Natural killer cell (primary cell): ENCODE measurements at regions not wholly inside any gene's neighbourhood (a gene's known extent, or its start where the extent isn't known, plus 50 kb on each side); places are given as distances from the start of the nearest gene placed in this dataset.

Source experiments
- ATAC-seq, 3 donors: fragments of 150-1000 bp in 2 of 3; fragments of 200-7000 bp in 1 of 3; cut with Tn5 transposase; 1 replicate in 1 of 3; 2 replicates in 2 of 3; pipeline ENCODE4 v1.10.0; 2021; ENCODE audit warnings: mild to moderate bottlenecking in 2 of 3, moderate library complexity in 2 of 3
- DNase-seq, 2 donors: peaks; one replicate each; pipeline versions ENCODE4 v3.0.0 to v3.0.0-alpha.2; 2013 to 2021; ENCODE audit warnings: mixed read lengths in 1 of 2
- H3K27ac ChIP-seq: one replicate; pipeline ENCODE4 v1.5.1; 2013; ENCODE audit warnings: mild to moderate bottlenecking, low read length
- H3K27me3 ChIP-seq: one replicate; pipeline ENCODE4 v1.6.1; 2013; ENCODE audit warnings: low read length; ENCODE audit not compliant: control insufficient read depth, insufficient read depth
- H3K36me3 ChIP-seq: one replicate; pipeline ENCODE4 v1.6.1; 2013; ENCODE audit warnings: low read length; ENCODE audit not compliant: control insufficient read depth, insufficient read depth
- H3K4me1 ChIP-seq: one replicate; pipeline ENCODE4 v1.6.1; 2013; ENCODE audit warnings: low read length; ENCODE audit not compliant: control insufficient read depth, insufficient read depth
- H3K4me3 ChIP-seq: one replicate; pipeline ENCODE4 v1.5.1; 2013; ENCODE audit warnings: low read length
- H3K9me3 ChIP-seq: one replicate; pipeline ENCODE4 v1.6.1; 2013; ENCODE audit warnings: low read length; ENCODE audit not compliant: control insufficient read depth, insufficient read depth
- H3K27ac Mint-ChIP-seq, 2 donors: one replicate each; pipeline ENCODE4 v1.8.0; 2022; ENCODE audit warnings: mild to moderate bottlenecking in 2 of 2, mixed read lengths in 2 of 2, moderate library complexity in 1 of 2
- H3K27me3 Mint-ChIP-seq, 2 donors: one replicate each; pipeline ENCODE4 v1.8.0; 2022; ENCODE audit warnings: low read depth in 2 of 2, mixed read lengths in 2 of 2
- H3K36me3 Mint-ChIP-seq: one replicate; pipeline ENCODE4 v1.8.0; 2022; ENCODE audit warnings: mixed read lengths
- H3K4me1 Mint-ChIP-seq, 2 donors: one replicate each; pipeline ENCODE4 v1.8.0; 2022; ENCODE audit warnings: mixed read lengths in 2 of 2
- H3K4me3 Mint-ChIP-seq: one replicate; pipeline ENCODE4 v1.8.0; 2022; ENCODE audit warnings: mild to moderate bottlenecking, moderate library complexity, mixed read lengths
- H3K9me3 Mint-ChIP-seq, 2 donors: one replicate each; pipeline ENCODE4 v1.8.0; 2022; ENCODE audit warnings: mixed read lengths in 2 of 2
- CTCF ChIP-seq: fragments of 200-600 bp; IDR thresholded peaks from one replicate; pipeline ENCODE4 v1.8.0; 2022; ENCODE audit warnings: antibody characterized with exemption
- WGBS: methylation state at CpG from one replicate; pipeline ENCODE4 v1.1.7; 2013; ENCODE audit warnings: missing lambda C conversion rate; ENCODE audit not compliant: insufficient coverage; 5-methylcytosine and 5-hydroxymethylcytosine counted together
- intact Hi-C: fragments of 100-400 bp; cut with micrococcal nuclease; formaldehyde crosslinking; loops from one replicate; pipeline ENCODE4 v1.14.2; 2022

DNA sequence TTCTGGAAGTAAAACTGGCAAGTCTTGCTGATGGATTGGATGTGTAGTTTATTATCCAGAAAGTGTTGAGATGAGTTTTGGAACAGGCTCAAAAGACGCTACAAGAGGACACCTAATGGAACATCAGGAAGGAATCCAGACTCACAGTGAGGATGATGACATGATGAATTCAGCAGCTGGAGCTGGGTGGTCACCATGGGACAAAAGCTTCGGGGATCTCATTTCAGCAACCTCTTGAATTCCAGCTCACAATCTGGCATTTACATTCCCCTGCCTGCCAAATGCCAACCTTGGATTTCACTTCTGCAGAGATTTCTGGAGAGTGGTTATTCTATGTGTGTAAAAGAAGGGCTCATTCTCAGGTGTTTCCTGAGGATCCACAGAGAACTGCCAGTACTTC, 288.0 kb upstream of the TMTC4 start:
- H3K9me3 ChIP-seq = no peaks in the 10 kb centered on the region
- intact Hi-C loops = no loop called here
- ATAC-seq = no peak
- no peaks in the 10 kb centered on the region for H3K36me3 ChIP-seq
- H3K36me3 Mint-ChIP-seq = no peaks in the 10 kb centered on the region
- H3K27me3 Mint-ChIP-seq = peaks cover 0 to 9% of the 10 kb centered on the region in 2 donors
- H3K27me3 ChIP-seq = no peaks in the 10 kb centered on the region
- H3K4me1 ChIP-seq = no peaks in the 10 kb centered on the region
- no peak overlapping the region for H3K4me3 ChIP-seq
- H3K9me3 Mint-ChIP-seq = peaks cover 4 to 5% of the 10 kb centered on the region in 2 donors
- H3K4me3 Mint-ChIP-seq = no peak overlapping the region
- no peak overlapping the region for H3K27ac Mint-ChIP-seq
- H3K27ac ChIP-seq = no peak overlapping the region
- 89% methylated on average over 2 of the region's 2 CpGs for WGBS
- no peak for DNase-seq
- TF ChIP-seq CTCF = no peak
- no peaks in the 10 kb centered on the region for H3K4me1 Mint-ChIP-seq

DNA sequence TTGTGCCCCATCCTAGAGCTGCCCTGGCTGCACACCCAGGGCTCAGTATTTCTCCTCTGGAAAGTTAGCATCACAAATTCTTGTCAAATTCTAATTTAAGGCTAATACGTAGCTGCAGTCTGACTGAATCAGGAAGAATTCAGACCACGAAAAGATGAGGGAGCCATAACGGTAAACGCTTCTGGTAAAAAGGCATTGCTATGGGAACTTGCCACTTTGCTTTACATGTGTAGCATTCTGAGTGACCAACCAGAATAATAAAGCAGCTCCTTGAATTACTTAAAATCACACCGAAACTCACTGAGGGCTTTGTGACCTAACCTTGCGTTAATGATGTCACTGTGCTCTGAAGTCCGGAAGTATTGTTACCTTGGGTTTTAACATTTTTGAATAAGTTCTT, 286.6 kb upstream of the TMTC4 start:
- Histone ChIP-seq H3K27me3 (no peaks in the 10 kb centered on the region), H3K4me3 (no peak overlapping the region), H3K9me3 (no peaks in the 10 kb centered on the region), H3K4me1 (no peaks in the 10 kb centered on the region), H3K36me3 (no peaks in the 10 kb centered on the region), H3K27ac (no peak overlapping the region)
- DNase-seq (no peak), ATAC-seq (no peak)
- H3K4me1 Mint-ChIP-seq = no peaks in the 10 kb centered on the region
- intact Hi-C loops = no loop called here
- no peak overlapping the region for H3K4me3 Mint-ChIP-seq
- peaks cover 2% of the 10 kb centered on the region in 2 donors for H3K9me3 Mint-ChIP-seq
- WGBS = 76% methylated on average over 7 of the region's 7 CpGs
- H3K27me3 Mint-ChIP-seq = peaks cover 0 to 9% of the 10 kb centered on the region in 2 donors
- no peak for TF ChIP-seq CTCF
- no peaks in the 10 kb centered on the region for H3K36me3 Mint-ChIP-seq
- H3K27ac Mint-ChIP-seq = no peak overlapping the region

GRCh38 chr13:100958831-100959230, 284.2 kb upstream of the TMTC4 start:
- Histone ChIP-seq H3K4me3 (no peak overlapping the region), H3K4me1 (no peaks in the 10 kb centered on the region), H3K27me3 (no peaks in the 10 kb centered on the region), H3K9me3 (no peaks in the 10 kb centered on the region), H3K36me3 (no peaks in the 10 kb centered on the region), H3K27ac (no peak overlapping the region)
- DNase-seq (no peak), ATAC-seq (no peak)
- no peak for TF ChIP-seq CTCF
- H3K4me1 Mint-ChIP-seq = no peaks in the 10 kb centered on the region
- H3K27ac Mint-ChIP-seq = no peak overlapping the region
- peaks cover 0 to 12% of the 10 kb centered on the region in 2 donors for H3K27me3 Mint-ChIP-seq
- WGBS = 83% methylated on average over 2 of the region's 5 CpGs
- intact Hi-C loops = no loop called here
- H3K36me3 Mint-ChIP-seq = no peaks in the 10 kb centered on the region
- no peak overlapping the region for H3K4me3 Mint-ChIP-seq
- peaks cover 2% of the 10 kb centered on the region in 2 donors for H3K9me3 Mint-ChIP-seq

DNA sequence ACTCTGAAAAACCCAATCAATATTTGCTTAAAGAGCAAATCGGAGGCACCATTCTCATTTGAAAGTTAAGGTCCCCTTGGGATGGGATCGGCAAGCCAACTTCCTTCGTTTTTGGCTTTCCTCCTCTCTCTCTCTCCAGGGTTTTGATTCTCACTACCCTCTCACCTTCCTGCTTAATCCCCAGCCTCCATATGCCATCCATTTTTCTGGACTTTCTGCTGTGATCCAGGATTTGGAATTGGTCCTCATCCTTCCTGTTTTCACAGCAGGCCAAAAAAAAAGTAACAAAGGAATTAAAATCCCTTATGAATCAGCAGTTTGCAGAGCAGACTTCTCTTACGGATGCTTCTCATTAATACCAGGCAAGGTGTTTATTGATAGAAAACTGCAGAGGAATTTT, 283.1 kb upstream of the TMTC4 start:
- no peak for TF ChIP-seq CTCF
- H3K36me3 ChIP-seq = no peaks in the 10 kb centered on the region
- Mint-ChIP-seq H3K27ac (no peak overlapping the region), H3K4me1 (no peaks in the 10 kb centered on the region), H3K9me3 (peaks cover 2% of the 10 kb centered on the region in 2 donors), H3K4me3 (no peak overlapping the region), H3K27me3 (peaks cover 0 to 12% of the 10 kb centered on the region in 2 donors), H3K36me3 (no peaks in the 10 kb centered on the region)
- H3K27me3 ChIP-seq = no peaks in the 10 kb centered on the region
- no peak overlapping the region for H3K4me3 ChIP-seq
- ATAC-seq (no peak), DNase-seq (no peak)
- intact Hi-C loops = no loop called here
- no peaks in the 10 kb centered on the region for H3K4me1 ChIP-seq
- WGBS = 83% methylated on average over 3 of the region's 4 CpGs
- no peak overlapping the region for H3K27ac ChIP-seq
- no peaks in the 10 kb centered on the region for H3K9me3 ChIP-seq
